HepG2 (cell line): ENCODE measurements at regions not wholly inside any gene's neighbourhood (a gene's known extent, or its start where the extent isn't known, plus 50 kb on each side); places are given as distances from the start of the nearest gene placed in this dataset.

Experiments
- AGO2 ChIP-seq: fragments of 200-400 bp; formaldehyde crosslinking; optimal IDR thresholded peaks from 2 replicates; pipeline ENCODE3; 2017; ENCODE audit warnings: mild to moderate bottlenecking, low read depth, low read length, moderate library complexity
- CC2D1A ChIP-seq: sonication (generic); formaldehyde crosslinking; IDR thresholded peaks from 2 replicates; pipeline ENCODE4 v1.8.1; 2023; ENCODE audit warnings: mild to moderate bottlenecking, missing genetic modification reagents
- MED13 ChIP-seq: sonication (generic); formaldehyde crosslinking; IDR thresholded peaks from 2 replicates; pipeline ENCODE4 v1.5.0; 2020; ENCODE audit warnings: missing genetic modification reagents
- NKX3-1 ChIP-seq: sonication (generic); formaldehyde crosslinking; IDR thresholded peaks from 2 replicates; pipeline ENCODE4 v1.5.0; 2020; ENCODE audit warnings: missing genetic modification reagents
- RAD21 ChIP-seq: fragments of 450-650 bp; formaldehyde crosslinking; IDR thresholded peaks from 2 replicates; pipeline ENCODE4 v1.5.0; 2020; ENCODE audit warnings: mild to moderate bottlenecking
- RAD51 ChIP-seq: fragments of 450-650 bp; IDR thresholded peaks from 2 replicates; pipeline ENCODE4 v1.6.1; 2016; ENCODE audit warnings: borderline replicate concordance
- RARA ChIP-seq: IDR thresholded peaks from 2 replicates; pipeline ENCODE4 v1.6.1; 2016; ENCODE audit warnings: missing genetic modification reagents, missing compliant biosample characterization
- RBM22 ChIP-seq: fragments of 200-400 bp; formaldehyde crosslinking; optimal IDR thresholded peaks from 2 replicates; pipeline ENCODE3; 2017; ENCODE audit warnings: mild to moderate bottlenecking, low read length, moderate library complexity
- REXO4 ChIP-seq: sonication (generic); formaldehyde crosslinking; IDR thresholded peaks from 2 replicates; pipeline ENCODE4 v1.8.0; 2022; ENCODE audit warnings: missing genetic modification reagents, mild to moderate bottlenecking, borderline replicate concordance
- RFX3 ChIP-seq: IDR thresholded peaks from 2 replicates; pipeline ENCODE4 v1.6.1; 2016; ENCODE audit warnings: missing biosample characterization, missing genetic modification reagents
- SALL1 ChIP-seq: sonication (generic); formaldehyde crosslinking; IDR thresholded peaks from 2 replicates; pipeline ENCODE4 v1.8.0; 2022; ENCODE audit warnings: mild to moderate bottlenecking, missing genetic modification reagents
- SMYD3 ChIP-seq: sonication (generic); formaldehyde crosslinking; IDR thresholded peaks from 2 replicates; pipeline ENCODE4 v1.8.1; 2023; ENCODE audit warnings: mild to moderate bottlenecking, missing genetic modification reagents
- U2AF2 ChIP-seq: fragments of 200-400 bp; formaldehyde crosslinking; IDR thresholded peaks from 2 replicates; pipeline ENCODE4 v1.6.1; 2017; ENCODE audit warnings: low read depth, mild to moderate bottlenecking, low read length
- ZBTB8A ChIP-seq: sonication (generic); formaldehyde crosslinking; IDR thresholded peaks from 2 replicates; pipeline ENCODE4 v1.4.0; 2020; ENCODE audit warnings: mild to moderate bottlenecking, low read depth, missing genetic modification reagents, borderline replicate concordance
- ZFAT ChIP-seq: sonication (generic); formaldehyde crosslinking; conservative IDR thresholded peaks from 2 replicates; pipeline ENCODE4 v1.8.1; 2023; ENCODE audit warnings: missing genetic modification reagents, inconsistent platforms
- ZNF224 ChIP-seq: sonication (generic); formaldehyde crosslinking; IDR thresholded peaks from 2 replicates; pipeline ENCODE4 v1.5.0; 2020; ENCODE audit warnings: mild to moderate bottlenecking, missing genetic modification reagents
- ZNF552 ChIP-seq: sonication (generic); formaldehyde crosslinking; IDR thresholded peaks from 2 replicates; pipeline ENCODE4 v1.9.0; 2022; ENCODE audit warnings: missing genetic modification reagents, mild to moderate bottlenecking, borderline replicate concordance
- ZNF558 ChIP-seq: sonication (generic); formaldehyde crosslinking; IDR thresholded peaks from 2 replicates; pipeline ENCODE4 v1.9.0; 2022; ENCODE audit warnings: mild to moderate bottlenecking, missing genetic modification reagents, borderline replicate concordance
- ZNF703 ChIP-seq: sonication (generic); formaldehyde crosslinking; IDR thresholded peaks from 2 replicates; pipeline ENCODE4 v1.5.1; 2020; ENCODE audit warnings: missing genetic modification reagents, mild to moderate bottlenecking, moderate library complexity, borderline replicate concordance
- ZNF746 ChIP-seq: sonication (generic); formaldehyde crosslinking; IDR thresholded peaks from 2 replicates; pipeline ENCODE4 v1.8.0; 2022; ENCODE audit warnings: mild to moderate bottlenecking, missing genetic modification reagents
- ZSCAN21 ChIP-seq: sonication (generic); formaldehyde crosslinking; IDR thresholded peaks from 2 replicates; pipeline ENCODE4 v1.8.0; 2022; ENCODE audit warnings: mild to moderate bottlenecking, missing genetic modification reagents, moderate library complexity, borderline replicate concordance
- TF ChIP-seq, protein P1 (sequence below): sonication (generic); formaldehyde crosslinking; conservative IDR thresholded peaks from 2 replicates; pipeline ENCODE4 v1.4.0; 2020; ENCODE audit warnings: missing genetic modification reagents
- TF ChIP-seq, protein P2 (sequence below): sonication (generic); formaldehyde crosslinking; IDR thresholded peaks from 2 replicates; pipeline ENCODE4 v1.5.1; 2020; ENCODE audit warnings: missing genetic modification reagents, mild to moderate bottlenecking, borderline replicate concordance
- TF ChIP-seq, protein P3 (sequence below): sonication (generic); formaldehyde crosslinking; IDR thresholded peaks from 2 replicates; pipeline ENCODE4 v1.4.0; 2020; ENCODE audit warnings: missing genetic modification reagents, mild to moderate bottlenecking, borderline replicate concordance
- TF ChIP-seq, protein P4 (sequence below): sonication (generic); formaldehyde crosslinking; IDR thresholded peaks from 2 replicates; pipeline ENCODE4 v1.5.0; 2020; ENCODE audit warnings: missing genetic modification reagents
- TF ChIP-seq, protein P5 (sequence below): sonication (generic); formaldehyde crosslinking; conservative IDR thresholded peaks from 2 replicates; pipeline ENCODE4 v1.4.0; 2020; ENCODE audit warnings: missing genetic modification reagents

DNA sequence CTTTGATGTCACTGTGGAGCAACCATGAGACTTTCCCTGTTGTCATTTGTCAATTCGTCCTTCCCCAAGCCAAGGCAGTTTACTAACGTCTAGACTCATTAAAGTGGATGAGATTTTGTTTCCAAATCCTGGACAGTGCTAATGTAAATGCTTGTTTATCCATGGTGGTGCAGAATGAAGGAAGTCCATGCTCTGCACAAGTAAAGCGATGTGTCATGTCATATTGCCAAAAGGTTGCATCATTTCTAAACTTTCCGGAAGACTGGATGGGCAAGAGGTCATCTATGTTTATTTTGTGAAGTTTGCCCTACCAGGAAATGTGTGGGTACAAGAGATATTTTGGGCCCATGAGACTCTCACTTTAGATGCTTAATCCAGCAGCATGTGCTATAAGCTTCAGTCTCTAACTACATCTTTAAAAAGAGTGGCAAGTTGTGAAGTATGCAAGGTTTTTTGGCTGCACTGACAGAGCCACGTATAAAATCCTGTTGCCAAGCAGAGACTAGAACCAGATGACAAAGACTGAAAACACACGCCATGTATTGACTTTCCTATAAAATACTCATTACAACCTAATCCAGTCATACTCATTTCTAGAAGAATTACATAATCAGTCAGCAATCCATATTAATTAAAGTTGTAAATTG lies 72.1 kb upstream of the FNDC3B start (continued):
- 0 out of 2 replicates have a peak, but pooled peaks have one; percentile 33 for TF ChIP-seq ZNF224 (CRISPR knock-in tag)
- TF ChIP-seq, protein P1, sequence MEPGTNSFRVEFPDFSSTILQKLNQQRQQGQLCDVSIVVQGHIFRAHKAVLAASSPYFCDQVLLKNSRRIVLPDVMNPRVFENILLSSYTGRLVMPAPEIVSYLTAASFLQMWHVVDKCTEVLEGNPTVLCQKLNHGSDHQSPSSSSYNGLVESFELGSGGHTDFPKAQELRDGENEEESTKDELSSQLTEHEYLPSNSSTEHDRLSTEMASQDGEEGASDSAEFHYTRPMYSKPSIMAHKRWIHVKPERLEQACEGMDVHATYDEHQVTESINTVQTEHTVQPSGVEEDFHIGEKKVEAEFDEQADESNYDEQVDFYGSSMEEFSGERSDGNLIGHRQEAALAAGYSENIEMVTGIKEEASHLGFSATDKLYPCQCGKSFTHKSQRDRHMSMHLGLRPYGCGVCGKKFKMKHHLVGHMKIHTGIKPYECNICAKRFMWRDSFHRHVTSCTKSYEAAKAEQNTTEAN (CRISPR knock-in tag) = peak; percentile 95
- no peak for TF ChIP-seq RBM22
- no peak; the same call in 1 of the 2 replicates for TF ChIP-seq ZSCAN21 (CRISPR knock-in tag)
- peak; percentile 93 for TF ChIP-seq SALL1 (CRISPR knock-in tag)
- no peak for TF ChIP-seq RAD21 (CRISPR knock-in tag)
- TF ChIP-seq ZNF552 (CRISPR knock-in tag) = no peak
- TF ChIP-seq ZFAT (CRISPR knock-in tag) = no peak
- no peak for TF ChIP-seq ZBTB8A (CRISPR knock-in tag)
- TF ChIP-seq ZNF703 (CRISPR knock-in tag) = 0 out of 2 replicates have a peak, but pooled peaks have one; percentile 51
- no peak for TF ChIP-seq RFX3 (CRISPR knock-in tag)
- peak; percentile 96 for TF ChIP-seq SMYD3 (CRISPR knock-in tag)
- TF ChIP-seq, protein P2, sequence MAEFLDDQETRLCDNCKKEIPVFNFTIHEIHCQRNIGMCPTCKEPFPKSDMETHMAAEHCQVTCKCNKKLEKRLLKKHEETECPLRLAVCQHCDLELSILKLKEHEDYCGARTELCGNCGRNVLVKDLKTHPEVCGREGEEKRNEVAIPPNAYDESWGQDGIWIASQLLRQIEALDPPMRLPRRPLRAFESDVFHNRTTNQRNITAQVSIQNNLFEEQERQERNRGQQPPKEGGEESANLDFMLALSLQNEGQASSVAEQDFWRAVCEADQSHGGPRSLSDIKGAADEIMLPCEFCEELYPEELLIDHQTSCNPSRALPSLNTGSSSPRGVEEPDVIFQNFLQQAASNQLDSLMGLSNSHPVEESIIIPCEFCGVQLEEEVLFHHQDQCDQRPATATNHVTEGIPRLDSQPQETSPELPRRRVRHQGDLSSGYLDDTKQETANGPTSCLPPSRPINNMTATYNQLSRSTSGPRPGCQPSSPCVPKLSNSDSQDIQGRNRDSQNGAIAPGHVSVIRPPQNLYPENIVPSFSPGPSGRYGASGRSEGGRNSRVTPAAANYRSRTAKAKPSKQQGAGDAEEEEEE (CRISPR knock-in tag) = no peak
- no peak; the same call in 1 of the 2 replicates for TF ChIP-seq NKX3-1 (CRISPR knock-in tag)
- TF ChIP-seq AGO2 = no peak
- TF ChIP-seq ZNF746 = peak; percentile 77; the same call in 1 of the 2 replicates
- TF ChIP-seq, protein P3, sequence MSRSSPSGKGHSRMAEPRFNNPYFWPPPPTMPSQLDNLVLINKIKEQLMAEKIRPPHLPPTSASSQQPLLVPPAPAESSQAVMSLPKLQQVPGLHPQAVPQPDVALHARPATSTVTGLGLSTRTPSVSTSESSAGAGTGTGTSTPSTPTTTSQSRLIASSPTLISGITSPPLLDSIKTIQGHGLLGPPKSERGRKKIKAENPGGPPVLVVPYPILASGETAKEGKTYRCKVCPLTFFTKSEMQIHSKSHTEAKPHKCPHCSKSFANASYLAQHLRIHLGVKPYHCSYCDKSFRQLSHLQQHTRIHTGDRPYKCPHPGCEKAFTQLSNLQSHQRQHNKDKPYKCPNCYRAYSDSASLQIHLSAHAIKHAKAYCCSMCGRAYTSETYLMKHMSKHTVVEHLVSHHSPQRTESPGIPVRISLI = peak; percentile 56; the same call in 1 of the 2 replicates
- TF ChIP-seq ZNF558 (CRISPR knock-in tag) = no peak
- TF ChIP-seq, protein P4, sequence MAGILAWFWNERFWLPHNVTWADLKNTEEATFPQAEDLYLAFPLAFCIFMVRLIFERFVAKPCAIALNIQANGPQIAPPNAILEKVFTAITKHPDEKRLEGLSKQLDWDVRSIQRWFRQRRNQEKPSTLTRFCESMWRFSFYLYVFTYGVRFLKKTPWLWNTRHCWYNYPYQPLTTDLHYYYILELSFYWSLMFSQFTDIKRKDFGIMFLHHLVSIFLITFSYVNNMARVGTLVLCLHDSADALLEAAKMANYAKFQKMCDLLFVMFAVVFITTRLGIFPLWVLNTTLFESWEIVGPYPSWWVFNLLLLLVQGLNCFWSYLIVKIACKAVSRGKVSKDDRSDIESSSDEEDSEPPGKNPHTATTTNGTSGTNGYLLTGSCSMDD (CRISPR knock-in tag) = no peak
- peak; percentile 87; the same call in 1 of the 2 replicates for TF ChIP-seq MED13 (CRISPR knock-in tag)
- no peak for TF ChIP-seq U2AF2
- TF ChIP-seq CC2D1A = no peak
- peak; percentile 99 for TF ChIP-seq RARA (CRISPR knock-in tag)
- no peak for TF ChIP-seq REXO4
- no peak for TF ChIP-seq RAD51
- TF ChIP-seq, protein P5, sequence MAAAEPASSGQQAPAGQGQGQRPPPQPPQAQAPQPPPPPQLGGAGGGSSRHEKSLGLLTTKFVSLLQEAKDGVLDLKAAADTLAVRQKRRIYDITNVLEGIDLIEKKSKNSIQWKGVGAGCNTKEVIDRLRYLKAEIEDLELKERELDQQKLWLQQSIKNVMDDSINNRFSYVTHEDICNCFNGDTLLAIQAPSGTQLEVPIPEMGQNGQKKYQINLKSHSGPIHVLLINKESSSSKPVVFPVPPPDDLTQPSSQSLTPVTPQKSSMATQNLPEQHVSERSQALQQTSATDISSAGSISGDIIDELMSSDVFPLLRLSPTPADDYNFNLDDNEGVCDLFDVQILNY (CRISPR knock-in tag) = no peak
